ENCODE measurements at regions not wholly inside any gene's neighbourhood (a gene's known extent, or its start where the extent isn't known, plus 50 kb on each side); places are given as distances from the start of the nearest gene placed in this dataset.

GRCh38 chr15:87716422-87716821 lies 540.1 kb downstream of the NTRK3 start:
- Mint-ChIP-seq H3K36me3 (no peaks in the 10 kb centered on the region), H3K4me3 (no peak overlapping the region), H3K27me3 (ENCODE audit: insufficient read depth, low read depth) (no peaks in the 10 kb centered on the region), H3K9me3 (peaks cover 2% of the 10 kb centered on the region), H3K4me1 (peaks cover 13% of the 10 kb centered on the region), H3K27ac (no peak overlapping the region)
- no peaks in the 10 kb centered on the region for H3F3A ChIP-seq (ENCODE audit: low read depth)
- no peak for TF ChIP-seq EZH2 (IDR thresholded peaks at IDR 0.05)
- TF ChIP-seq EZH2phosphoT487 (IDR thresholded peaks at IDR 0.05), result no peak
- TF ChIP-seq CTCF (IDR thresholded peaks at IDR 0.05), result peak; percentile 55
- no peaks in the 10 kb centered on the region for H3K9me3 ChIP-seq (ENCODE audit: low read depth)
- H3K79me2 ChIP-seq (ENCODE audit: low read depth), result no peaks in the 10 kb centered on the region
- no peak overlapping the region for H3K4me2 ChIP-seq
- H3K36me3 ChIP-seq, result no peaks in the 10 kb centered on the region
- peak; percentile 55 for DNase-seq (ENCODE audit: low spot score)
- no peak overlapping the region for H3K27ac ChIP-seq
- H3K4me3 ChIP-seq, result no peak overlapping the region
- H3K4me1 ChIP-seq, result no peaks in the 10 kb centered on the region
- H4K20me1 ChIP-seq (ENCODE audit: low read depth), result no peaks in the 10 kb centered on the region
- no peaks in the 10 kb centered on the region for H3K27me3 ChIP-seq
- H3K9ac ChIP-seq, result no peak overlapping the region
- H2AFZ ChIP-seq (replicated peaks), result no peak overlapping the region

GRCh38 chr15:87715252-87715651 lies 541.3 kb downstream of the NTRK3 start:
- Histone ChIP-seq H3F3A (ENCODE audit: low read depth) (no peaks in the 10 kb centered on the region), H4K20me1 (ENCODE audit: low read depth) (no peaks in the 10 kb centered on the region), H2AFZ (replicated peaks) (no peak overlapping the region), H3K4me1 (no peaks in the 10 kb centered on the region), H3K27me3 (no peaks in the 10 kb centered on the region), H3K27ac (no peak overlapping the region), H3K4me2 (no peak overlapping the region), H3K9ac (no peak overlapping the region), H3K4me3 (no peak overlapping the region), H3K79me2 (ENCODE audit: low read depth) (no peaks in the 10 kb centered on the region), H3K9me3 (ENCODE audit: low read depth) (no peaks in the 10 kb centered on the region), H3K36me3 (no peaks in the 10 kb centered on the region)
- no peak for DNase-seq (ENCODE audit: low spot score)
- peaks cover 2% of the 10 kb centered on the region for H3K9me3 Mint-ChIP-seq
- no peaks in the 10 kb centered on the region for H3K27me3 Mint-ChIP-seq (ENCODE audit: insufficient read depth, low read depth)
- H3K4me1 Mint-ChIP-seq, result peaks cover 2% of the 10 kb centered on the region
- no peak overlapping the region for H3K27ac Mint-ChIP-seq
- no peak for TF ChIP-seq EZH2phosphoT487 (IDR thresholded peaks at IDR 0.05)
- no peak for TF ChIP-seq EZH2 (IDR thresholded peaks at IDR 0.05)
- no peak for TF ChIP-seq CTCF (IDR thresholded peaks at IDR 0.05)
- no peak overlapping the region for H3K4me3 Mint-ChIP-seq
- no peaks in the 10 kb centered on the region for H3K36me3 Mint-ChIP-seq

- H3K4me3 ChIP-seq, result no peak overlapping the region
- no peak overlapping the region for H3K4me3 Mint-ChIP-seq
- no peaks in the 10 kb centered on the region for H3K36me3 ChIP-seq
- H3K9me3 ChIP-seq (ENCODE audit: low read depth), result no peaks in the 10 kb centered on the region
- TF ChIP-seq EZH2phosphoT487 (IDR thresholded peaks at IDR 0.05) (no peak), CTCF (IDR thresholded peaks at IDR 0.05) (no peak), EZH2 (IDR thresholded peaks at IDR 0.05) (no peak)
- H3K9ac ChIP-seq, result no peak overlapping the region
- H2AFZ ChIP-seq (replicated peaks), result no peak overlapping the region
- no peaks in the 10 kb centered on the region for H3K4me1 ChIP-seq
- H4K20me1 ChIP-seq (ENCODE audit: low read depth), result no peaks in the 10 kb centered on the region
- no peak overlapping the region for H3K27ac Mint-ChIP-seq
- H3K79me2 ChIP-seq (ENCODE audit: low read depth), result no peaks in the 10 kb centered on the region
- no peaks in the 10 kb centered on the region for H3K4me1 Mint-ChIP-seq
- H3K4me2 ChIP-seq, result no peak overlapping the region
- no peaks in the 10 kb centered on the region for H3K27me3 ChIP-seq
- no peaks in the 10 kb centered on the region for H3K9me3 Mint-ChIP-seq
- H3K27me3 Mint-ChIP-seq (ENCODE audit: insufficient read depth, low read depth), result no peaks in the 10 kb centered on the region
- DNase-seq (ENCODE audit: low spot score), result no peak
- H3F3A ChIP-seq (ENCODE audit: low read depth), result no peaks in the 10 kb centered on the region
- H3K36me3 Mint-ChIP-seq, result no peaks in the 10 kb centered on the region
- H3K27ac ChIP-seq, result no peak overlapping the region
Measured at GRCh38 chr15:87713475-87713879, 543.1 kb downstream of the NTRK3 start.

Data from neural progenitor cell (in vitro differentiated cells).